ENCODE measurements at regions not wholly inside any gene's neighbourhood (a gene's known extent, or its start where the extent isn't known, plus 50 kb on each side); places are given as distances from the start of the nearest gene placed in this dataset.

DNA sequence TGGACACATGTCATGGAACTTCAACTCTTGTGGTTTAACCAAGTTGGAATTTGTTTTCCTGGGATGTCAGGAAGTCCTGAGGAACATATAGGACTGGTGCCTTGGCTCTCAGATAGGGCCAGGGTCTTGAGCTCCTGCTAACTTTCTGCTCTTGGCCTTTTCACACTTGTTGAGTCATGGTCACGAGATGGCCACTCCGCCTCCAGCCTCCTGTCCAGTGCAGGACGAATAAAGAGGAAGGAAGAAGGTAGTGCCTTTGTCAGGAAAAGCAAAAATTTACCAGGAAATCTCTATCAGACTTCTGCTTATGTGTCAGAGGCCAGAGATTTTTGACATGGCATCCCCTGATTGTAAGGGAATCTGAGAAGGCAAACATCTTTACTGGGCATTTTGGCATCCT, 89.1 kb upstream of the ARHGAP20 start:
- Histone ChIP-seq H3K4me1 (no peaks in the 10 kb centered on the region), H3K9me3 (no peaks in the 10 kb centered on the region), H3K27me3 (no peaks in the 10 kb centered on the region), H3K4me3 (no peak overlapping the region), H3K36me3 (ENCODE audit: low read depth, missing control alignments) (no peaks in the 10 kb centered on the region), H3K27ac (no peak overlapping the region)
- intact Hi-C loops (cut with DNase I; ENCODE audit: low total_unique reads) = no loop called here
- TF ChIP-seq CTCF (IDR thresholded peaks at IDR 0.05) = no peak
- no peak for TF ChIP-seq POLR2A (IDR thresholded peaks at IDR 0.05)
- 81 to 86% methylated on average over 3 of the region's 3 CpGs for WGBS, 2 donors
- DNase-seq = no peak

DNA sequence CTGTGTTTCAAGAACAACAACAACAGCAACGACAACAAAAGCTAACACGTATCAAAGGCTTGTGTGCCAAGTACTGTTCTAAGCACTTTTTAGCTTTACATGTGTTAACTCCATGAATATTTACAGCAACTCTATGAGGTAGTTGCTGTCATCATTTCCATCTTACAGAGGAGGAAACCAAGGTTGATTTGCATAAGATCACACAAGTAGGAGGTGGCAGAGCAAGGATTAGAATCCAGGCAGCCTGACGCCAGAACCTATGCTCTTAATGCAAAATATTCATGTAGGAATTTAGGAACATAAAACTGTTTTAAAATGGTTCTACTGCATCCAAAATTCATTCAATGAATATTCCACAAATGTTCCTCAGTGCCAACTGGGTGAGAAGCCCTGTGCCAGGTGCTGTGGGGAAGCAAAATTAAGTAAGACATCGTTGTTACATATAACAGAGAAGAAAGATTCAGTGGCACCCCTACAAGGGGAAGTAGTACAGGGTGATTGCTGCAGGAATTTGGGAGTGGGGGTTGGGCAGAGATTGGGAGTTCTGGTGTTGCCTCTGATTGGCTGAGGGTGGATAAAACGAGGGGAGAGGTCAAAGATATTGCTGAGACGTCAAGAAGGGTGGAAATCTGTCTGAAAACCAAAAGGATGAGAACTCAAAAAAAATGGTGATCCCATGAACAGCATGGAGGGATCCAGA, 86.1 kb upstream of the ARHGAP20 start:
- DNase-seq = no peak
- no peaks in the 10 kb centered on the region for H3K9me3 ChIP-seq

GRCh38 chr11:110797453-110797852, 85.2 kb upstream of the ARHGAP20 start:
- H3K27ac ChIP-seq = no peak overlapping the region
- no peaks in the 10 kb centered on the region for H3K9me3 ChIP-seq
- H3K4me3 ChIP-seq = no peak overlapping the region
- intact Hi-C loops (cut with DNase I; ENCODE audit: low total_unique reads) = no loop called here
- no peaks in the 10 kb centered on the region for H3K4me1 ChIP-seq
- no peaks in the 10 kb centered on the region for H3K27me3 ChIP-seq
- 67 to 86% methylated on average over 2 to 3 of the region's 3 CpGs for WGBS, 2 donors
- DNase-seq = no peak
- no peaks in the 10 kb centered on the region for H3K36me3 ChIP-seq (ENCODE audit: low read depth, missing control alignments)
- TF ChIP-seq CTCF (IDR thresholded peaks at IDR 0.05) = no peak
- no peak for TF ChIP-seq POLR2A (IDR thresholded peaks at IDR 0.05)

More for the DNA sequence above, 86.1 kb upstream of the ARHGAP20 start:
- WGBS, 2 donors = 79 to 82% methylated on average over 6 of the region's 6 CpGs
- no peak overlapping the region for H3K27ac ChIP-seq
- no peaks in the 10 kb centered on the region for H3K27me3 ChIP-seq
- intact Hi-C loops (cut with DNase I; ENCODE audit: low total_unique reads) = no loop called here
- H3K36me3 ChIP-seq (ENCODE audit: low read depth, missing control alignments) = no peaks in the 10 kb centered on the region
- TF ChIP-seq CTCF (IDR thresholded peaks at IDR 0.05) (no peak), POLR2A (IDR thresholded peaks at IDR 0.05) (no peak)
- H3K4me1 ChIP-seq = no peaks in the 10 kb centered on the region
- no peak overlapping the region for H3K4me3 ChIP-seq

DNA sequence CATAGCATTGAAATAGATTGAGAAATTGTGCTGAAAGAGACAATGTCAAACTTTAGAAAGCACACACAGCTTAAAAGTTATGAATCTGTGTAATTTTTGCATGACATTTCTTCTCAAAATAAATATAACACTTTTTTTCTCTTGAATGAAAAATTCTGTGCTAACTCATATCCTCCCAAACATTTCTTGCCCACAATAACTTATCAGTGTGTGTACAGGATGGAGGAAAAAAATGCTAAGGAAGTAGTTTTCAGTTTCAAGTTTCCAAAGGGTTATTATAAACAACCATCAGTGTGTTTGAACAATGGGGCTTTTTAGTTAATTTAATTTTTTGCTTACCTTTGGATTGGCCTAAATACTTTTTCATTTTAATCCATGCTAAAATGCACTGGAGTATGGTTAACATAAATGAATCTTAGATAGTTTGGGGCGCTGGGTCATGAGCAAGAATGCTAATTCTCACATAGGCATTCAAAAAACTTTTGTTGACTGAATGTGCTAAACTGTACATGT, 82.9 kb upstream of the ARHGAP20 start:
- 77 to 98% methylated on average over 1 of the region's 1 CpG for WGBS, 2 donors
- TF ChIP-seq CTCF (IDR thresholded peaks at IDR 0.05) (no peak), POLR2A (IDR thresholded peaks at IDR 0.05) (no peak)
- no peak overlapping the region for H3K4me3 ChIP-seq
- no peaks in the 10 kb centered on the region for H3K9me3 ChIP-seq
- intact Hi-C loops (cut with DNase I; ENCODE audit: low total_unique reads) = no loop called here
- H3K27ac ChIP-seq = no peak overlapping the region
- H3K4me1 ChIP-seq = peaks cover 10% of the 10 kb centered on the region
- H3K27me3 ChIP-seq = no peaks in the 10 kb centered on the region
- no peak for DNase-seq
- H3K36me3 ChIP-seq (ENCODE audit: low read depth, missing control alignments) = no peaks in the 10 kb centered on the region

- no peaks in the 10 kb centered on the region for H3K9me3 ChIP-seq
- H3K27ac ChIP-seq = no peak overlapping the region
- 57 to 75% methylated on average over 4 of the region's 4 CpGs for WGBS, 2 donors
- H3K27me3 ChIP-seq = no peaks in the 10 kb centered on the region
- no peaks in the 10 kb centered on the region for H3K36me3 ChIP-seq (ENCODE audit: low read depth, missing control alignments)
- no peak overlapping the region for H3K4me3 ChIP-seq
- no peak for TF ChIP-seq POLR2A (IDR thresholded peaks at IDR 0.05)
- no peak for TF ChIP-seq CTCF (IDR thresholded peaks at IDR 0.05)
- intact Hi-C loops (cut with DNase I; ENCODE audit: low total_unique reads) = no loop called here
- H3K4me1 ChIP-seq = peaks cover 10% of the 10 kb centered on the region
- no peak for DNase-seq
These were observed 81.3 kb upstream of the ARHGAP20 start for GRCh38 chr11:110793556-110793955.

Data from testis (tissue), 2 donors.